Bronchial epithelial cell (primary cell): ENCODE measurements at regions not wholly inside any gene's neighbourhood (a gene's known extent, or its start where the extent isn't known, plus 50 kb on each side); places are given as distances from the start of the nearest gene placed in this dataset.

Experiments
- DNase-seq: peaks from one replicate; pipeline ENCODE4 v3.0.0-alpha.2; 2010; ENCODE audit warnings: low read depth
- FAIRE-seq: peaks from 2 replicates; lab custom pipeline; 2011; peaks lifted over from hg19 to GRCh38; lab: Jason Lieb, UNC
- H3K27me3 ChIP-seq: 2 replicates; pipeline ENCODE4 v1.5.1; 2011; ENCODE audit warnings: low read length; ENCODE audit not compliant: control insufficient read depth, insufficient read depth
- H3K36me3 ChIP-seq: 2 replicates; pipeline ENCODE4 v1.5.1; 2011; ENCODE audit warnings: low read length; ENCODE audit not compliant: control insufficient read depth, insufficient read depth
- H3K4me3 ChIP-seq: 2 replicates; pipeline ENCODE4 v1.5.1; 2011; ENCODE audit warnings: mild to moderate bottlenecking, low read depth, low read length, control low read depth
- TF ChIP-seq, protein P1 (sequence below): IDR thresholded peaks from 2 replicates; pipeline ENCODE4 v1.5.1; 2011; ENCODE audit warnings: mild to moderate bottlenecking, moderate library complexity, low read length, control low read depth, inconsistent platforms; ENCODE audit not compliant: insufficient read depth, severe bottlenecking

DNA sequence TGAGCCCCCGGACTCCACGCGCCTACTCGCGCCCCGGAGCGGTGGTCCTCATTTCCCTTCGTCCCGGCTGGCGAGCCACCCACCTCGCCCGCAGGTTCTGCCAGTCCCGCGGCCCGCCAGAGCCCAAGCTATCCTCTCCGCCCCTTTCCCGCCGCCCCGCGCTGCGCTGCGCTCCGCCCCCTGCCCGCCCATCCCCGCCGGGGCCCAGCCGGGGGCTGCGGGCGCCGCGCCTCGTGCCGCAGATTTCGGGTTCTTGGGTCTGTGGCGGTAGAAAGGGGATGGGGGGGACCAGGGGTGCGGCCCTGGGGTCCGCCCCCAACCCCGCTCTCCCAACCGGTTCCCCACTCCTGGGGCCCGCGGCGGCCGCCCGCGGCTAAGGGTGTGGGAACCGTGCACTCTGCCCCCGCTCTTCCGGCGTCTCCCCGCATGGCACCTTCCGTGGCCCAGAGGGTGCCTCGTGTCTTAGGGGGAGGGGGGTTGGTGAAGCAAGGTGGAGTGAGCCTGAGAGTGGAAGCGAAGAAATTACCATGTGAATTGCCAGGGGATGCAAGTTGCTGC, 650.8 kb upstream of the DIPK2B start:
- DNase-seq, result peak; percentile 78
- TF ChIP-seq, protein P1, sequence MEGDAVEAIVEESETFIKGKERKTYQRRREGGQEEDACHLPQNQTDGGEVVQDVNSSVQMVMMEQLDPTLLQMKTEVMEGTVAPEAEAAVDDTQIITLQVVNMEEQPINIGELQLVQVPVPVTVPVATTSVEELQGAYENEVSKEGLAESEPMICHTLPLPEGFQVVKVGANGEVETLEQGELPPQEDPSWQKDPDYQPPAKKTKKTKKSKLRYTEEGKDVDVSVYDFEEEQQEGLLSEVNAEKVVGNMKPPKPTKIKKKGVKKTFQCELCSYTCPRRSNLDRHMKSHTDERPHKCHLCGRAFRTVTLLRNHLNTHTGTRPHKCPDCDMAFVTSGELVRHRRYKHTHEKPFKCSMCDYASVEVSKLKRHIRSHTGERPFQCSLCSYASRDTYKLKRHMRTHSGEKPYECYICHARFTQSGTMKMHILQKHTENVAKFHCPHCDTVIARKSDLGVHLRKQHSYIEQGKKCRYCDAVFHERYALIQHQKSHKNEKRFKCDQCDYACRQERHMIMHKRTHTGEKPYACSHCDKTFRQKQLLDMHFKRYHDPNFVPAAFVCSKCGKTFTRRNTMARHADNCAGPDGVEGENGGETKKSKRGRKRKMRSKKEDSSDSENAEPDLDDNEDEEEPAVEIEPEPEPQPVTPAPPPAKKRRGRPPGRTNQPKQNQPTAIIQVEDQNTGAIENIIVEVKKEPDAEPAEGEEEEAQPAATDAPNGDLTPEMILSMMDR, result no peak
- no peaks in the 10 kb centered on the region for H3K27me3 ChIP-seq
- no peak for FAIRE-seq
- H3K4me3 ChIP-seq, result peak overlapping the region; percentile 73
- peaks cover 5% of the 10 kb centered on the region for H3K36me3 ChIP-seq

DNA sequence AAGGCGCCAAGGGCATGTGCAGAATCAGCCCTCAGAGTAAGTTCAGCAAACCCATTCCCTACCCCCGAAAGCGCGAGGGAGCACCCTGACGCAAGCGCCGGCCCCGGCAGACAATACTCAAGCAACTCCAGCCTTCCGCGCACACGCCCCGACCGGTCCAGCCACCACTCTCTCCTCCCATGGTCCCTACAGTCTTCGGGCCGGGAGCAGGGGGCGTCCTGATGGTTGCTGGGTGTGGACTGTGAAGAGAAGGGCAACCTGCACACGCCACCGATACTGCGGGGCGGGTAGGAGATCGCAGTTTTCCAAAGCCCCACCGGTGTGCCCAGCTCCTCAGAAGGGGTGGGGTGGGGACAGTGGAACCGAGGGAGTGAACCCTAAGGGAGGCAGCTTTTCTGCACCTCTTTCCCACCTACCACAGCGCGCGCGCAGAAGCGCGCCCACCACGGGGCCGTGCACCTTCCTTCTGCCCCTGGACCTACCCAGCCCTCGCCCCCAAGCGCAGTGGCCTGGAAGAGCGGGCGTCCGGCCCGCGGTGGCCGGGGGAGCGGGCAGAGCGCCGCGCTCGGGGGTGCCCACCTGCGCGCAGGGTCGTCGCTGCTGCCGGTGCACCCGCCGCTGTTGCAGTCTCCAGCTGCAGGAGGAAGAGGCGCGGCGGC, 650.2 kb upstream of the DIPK2B start:
- Histone ChIP-seq H3K36me3 (peaks cover 5% of the 10 kb centered on the region), H3K27me3 (no peaks in the 10 kb centered on the region), H3K4me3 (peak overlapping the region; percentile 73)
- DNase-seq (peak; percentile 24), FAIRE-seq (no peak)
- TF ChIP-seq, protein P1, result no peak

DNA sequence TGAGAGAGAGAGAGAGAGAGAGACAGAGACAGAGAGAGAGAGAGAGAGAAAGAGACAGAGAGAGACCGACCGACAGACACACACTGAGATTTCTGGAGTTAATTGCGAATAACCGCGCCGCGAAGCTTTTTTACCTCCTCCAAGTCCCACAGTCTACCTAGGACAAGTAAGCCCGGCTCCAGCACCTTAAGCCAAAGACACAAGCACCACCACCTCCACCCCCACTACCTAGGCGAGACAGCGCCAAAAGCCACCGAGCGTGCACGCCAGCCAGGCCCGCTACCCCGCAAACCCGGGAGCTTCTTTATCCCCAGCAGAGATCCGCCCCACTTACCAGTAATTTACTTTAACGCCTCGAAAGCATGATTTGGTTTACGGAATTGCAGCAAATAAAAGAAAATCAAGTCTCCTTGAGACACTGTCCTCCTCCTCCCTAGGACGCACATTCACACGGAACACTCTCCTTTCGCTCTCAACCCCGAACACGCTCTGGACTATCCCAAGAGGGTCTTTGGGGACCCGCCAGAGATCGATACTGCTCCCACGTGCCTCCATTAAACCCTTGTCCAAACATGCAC, 649.6 kb upstream of the DIPK2B start:
- Histone ChIP-seq H3K36me3 (peaks cover 5% of the 10 kb centered on the region), H3K27me3 (no peaks in the 10 kb centered on the region), H3K4me3 (peak overlapping the region; percentile 73)
- TF ChIP-seq, protein P1, result no peak
- FAIRE-seq (no peak), DNase-seq (peak; percentile 20)

DNA sequence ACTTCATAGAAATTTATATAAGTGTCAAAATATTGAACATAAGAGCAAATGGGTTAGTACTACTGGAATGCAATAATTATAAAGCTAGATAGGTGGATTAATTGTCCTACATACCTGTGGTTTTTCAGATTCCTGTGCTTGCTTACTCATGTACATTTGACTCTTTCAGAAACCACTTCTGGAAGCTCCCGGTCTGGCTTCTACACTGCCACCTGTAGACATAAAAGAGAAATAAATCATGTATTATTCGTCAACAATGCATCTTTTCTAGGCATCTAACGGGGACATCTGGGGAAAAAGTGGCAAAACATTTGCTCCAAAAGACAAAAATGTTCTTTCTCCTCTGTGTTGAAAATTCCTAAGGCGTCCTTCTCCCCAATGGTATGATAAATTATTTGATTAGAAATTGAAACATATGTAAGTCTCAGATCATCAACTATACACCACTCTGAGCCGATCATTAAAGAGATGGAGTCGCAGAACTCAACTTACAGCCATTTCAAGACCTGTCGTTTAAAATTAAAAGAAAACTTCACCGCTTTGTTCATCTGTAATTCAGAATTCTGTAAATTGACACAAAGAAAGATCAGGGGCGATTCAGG, 648.7 kb upstream of the DIPK2B start:
- H3K36me3 ChIP-seq, result peaks cover 5% of the 10 kb centered on the region
- peak overlapping the region; percentile 73 for H3K4me3 ChIP-seq
- DNase-seq, result peak; percentile 84
- no peak for FAIRE-seq
- no peaks in the 10 kb centered on the region for H3K27me3 ChIP-seq
- TF ChIP-seq, protein P1, result peak; percentile 23

DNA sequence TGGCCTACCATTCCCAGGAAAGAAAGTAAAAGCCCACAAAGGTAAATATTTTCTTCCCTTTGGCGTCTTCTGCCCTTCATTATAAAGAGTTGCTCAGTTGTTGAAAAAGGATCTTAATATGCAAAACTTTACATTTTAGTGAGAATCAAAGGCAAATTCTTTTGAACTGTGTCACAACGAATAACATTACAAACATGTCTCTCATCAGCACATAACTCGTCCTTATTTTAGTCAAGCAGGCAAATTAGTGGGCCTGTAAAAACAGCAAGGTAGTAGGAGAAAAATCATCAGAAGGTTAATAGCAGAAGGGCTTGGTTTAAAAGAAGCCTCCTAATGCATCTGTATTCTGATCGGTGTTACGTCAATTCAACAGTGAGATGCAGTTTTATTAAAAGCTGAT, 647.3 kb upstream of the DIPK2B start:
- Histone ChIP-seq H3K27me3 (no peaks in the 10 kb centered on the region), H3K36me3 (peaks cover 6% of the 10 kb centered on the region), H3K4me3 (no peak overlapping the region)
- TF ChIP-seq, protein P1, result no peak
- no peak for DNase-seq
- FAIRE-seq, result no peak
